HepG2 (cell line): ENCODE measurements at regions not wholly inside any gene's neighbourhood (a gene's known extent, or its start where the extent isn't known, plus 50 kb on each side); places are given as distances from the start of the nearest gene placed in this dataset.
"Not testable (repeated sequence)": the region's sequence is repeated elsewhere in the genome, so short reads cannot be mapped to it uniquely, and the experiment has no call there.

Experiments
- ATAC-seq: fragments of 200-7000 bp; cut with Tn5 transposase; 3 replicates; pipeline ENCODE4 v1.9.1; 2020; ENCODE audit warnings: mild to moderate bottlenecking, moderate library complexity
- BruUV-seq: library from RNA; stranded (reverse); fragments of 400-500 nt; replicated peaks from 2 replicates; lab custom pipeline; 2021; lab: Mats Ljungman, UMichigan
- CTCF ChIA-PET: fragments of 300-600 bp; formaldehyde crosslinking; extraction: SDS; loops from one replicate; lab custom pipeline; 2021; ENCODE audit warnings: low total read pairs, inconsistent platforms, low intra/inter-chr PET ratio; lab: Yijun Ruan, JAX
- POLR2A ChIA-PET: fragments of 350-600 bp; sonication (Branson Sonifier 250); formaldehyde crosslinking; loops from one replicate; lab custom pipeline; 2020; ENCODE audit warnings: antibody characterized with exemption, inconsistent platforms; lab: Yijun Ruan, JAX
- DNase-seq: peaks from one replicate; pipeline ENCODE4 v3.0.0-alpha.2; 2015; ENCODE audit warnings: low spot score
- FAIRE-seq: peaks from 3 replicates; lab custom pipeline; 2011; peaks lifted over from hg19 to GRCh38; lab: Jason Lieb, UNC
- H2AFZ ChIP-seq: one replicate; pipeline ENCODE4 v1.6.1; 2011; ENCODE audit warnings: low read length, inconsistent platforms
- H3K27ac ChIP-seq: fragments of 300-600 bp; 3 replicates; pipeline ENCODE4 v1.8.0; 2011; ENCODE audit warnings: mixed run types, mild to moderate bottlenecking, mixed read lengths, low read length, inconsistent platforms; ENCODE audit not compliant: insufficient read depth; ENCODE audit errors: extremely low read length
- H3K27me3 ChIP-seq, 2 experiments: fragments of 200-600 bp in 1 of 2; 2 replicates in 1 of 2; 3 replicates in 1 of 2; pipeline versions ENCODE4 v1.6.0 to v1.8.0; 2011; ENCODE audit warnings: low read length in 2 of 2, mild to moderate bottlenecking in 2 of 2, moderate library complexity in 2 of 2, inconsistent platforms in 1 of 2; ENCODE audit not compliant: insufficient read depth in 2 of 2, control insufficient read depth in 1 of 2
- H3K36me3 ChIP-seq, 2 experiments: fragments of 200-600 bp in 1 of 2; replicated peaks in 1 of 2; 2 replicates in 1 of 2; 3 replicates in 1 of 2; pipeline versions ENCODE4 v1.5.1 to v1.8.0; 2011; ENCODE audit warnings: low read length in 2 of 2, inconsistent platforms in 1 of 2; ENCODE audit not compliant: insufficient read depth in 2 of 2, control insufficient read depth in 1 of 2
- H3K4me1 ChIP-seq: 2 replicates; pipeline ENCODE4 v1.5.1; 2012; ENCODE audit warnings: low read length, inconsistent platforms; ENCODE audit not compliant: insufficient read depth
- H3K4me2 ChIP-seq: 2 replicates; pipeline ENCODE4 v1.6.0; 2011; ENCODE audit warnings: low read depth, low read length, inconsistent platforms
- H3K4me3 ChIP-seq, 3 experiments: fragments of 200-600 bp in 1 of 3; sonication (generic), shearing (Covaris generic) in 1 of 3; replicated peaks in 1 of 3; 2 replicates each; pipeline ENCODE4 v1.5.1; 2011 to 2016; ENCODE audit warnings: low read length in 3 of 3, inconsistent platforms in 2 of 3, low read depth in 2 of 3, mild to moderate bottlenecking in 2 of 3, control low read depth in 1 of 3, mixed read lengths in 1 of 3; ENCODE audit not compliant: insufficient read depth in 1 of 3
- H3K79me2 ChIP-seq: one replicate; pipeline ENCODE4 v1.6.1; 2011; ENCODE audit warnings: low read length, inconsistent platforms; ENCODE audit not compliant: insufficient read depth
- H3K9ac ChIP-seq: 2 replicates; pipeline ENCODE4 v1.6.0; 2011; ENCODE audit warnings: mild to moderate bottlenecking, low read depth, low read length, inconsistent platforms; ENCODE audit not compliant: insufficient read depth
- H3K9me3 ChIP-seq: 2 replicates; pipeline ENCODE4 v1.5.1; 2012; ENCODE audit warnings: mild to moderate bottlenecking, low read length
- H4K20me1 ChIP-seq: 2 replicates; pipeline ENCODE4 v1.6.0; 2011; ENCODE audit warnings: inconsistent platforms, mild to moderate bottlenecking, low read length, moderate library complexity; ENCODE audit not compliant: insufficient read depth
- CBX2 ChIP-seq, 2 experiments: fragments of 200-600 bp in 1 of 2; sonication (generic); formaldehyde crosslinking in 1 of 2; IDR thresholded peaks; 2 replicates each; pipeline versions ENCODE4 v1.7.0 to v1.8.1; 2018 to 2022; ENCODE audit warnings: low read depth in 2 of 2, low read length in 1 of 2, mild to moderate bottlenecking in 1 of 2, missing genetic modification reagents in 1 of 2
- HDAC6 ChIP-seq: fragments of 200-600 bp; sonication (generic); IDR thresholded peaks from 2 replicates; pipeline ENCODE4 v1.7.0; 2017; ENCODE audit warnings: mild to moderate bottlenecking, antibody characterized with exemption, low read length, low read depth
- TBX3 ChIP-seq: fragments of 450-650 bp; IDR thresholded peaks from 2 replicates; pipeline ENCODE4 v1.6.1; 2017; ENCODE audit warnings: antibody characterized with exemption, mild to moderate bottlenecking, inconsistent platforms, borderline replicate concordance
- TEF ChIP-seq: sonication (generic); formaldehyde crosslinking; IDR thresholded peaks from 2 replicates; pipeline ENCODE4 v1.5.0; 2020; ENCODE audit warnings: missing genetic modification reagents
- ZNF160 ChIP-seq: sonication (generic); formaldehyde crosslinking; IDR thresholded peaks from 2 replicates; pipeline ENCODE4 v1.8.0; 2022; ENCODE audit warnings: mild to moderate bottlenecking, inconsistent platforms, missing genetic modification reagents
- ZNF251 ChIP-seq: sonication (generic); formaldehyde crosslinking; IDR thresholded peaks from 2 replicates; pipeline ENCODE4 v1.9.0; 2021; ENCODE audit warnings: mild to moderate bottlenecking, missing genetic modification reagents
- ZNF292 ChIP-seq: sonication (generic); formaldehyde crosslinking; IDR thresholded peaks from 2 replicates; pipeline ENCODE4 v1.8.1; 2022; ENCODE audit warnings: mild to moderate bottlenecking, low read depth, missing genetic modification reagents, borderline replicate concordance
- ZNF382 ChIP-seq: sonication (generic); formaldehyde crosslinking; IDR thresholded peaks from 2 replicates; pipeline ENCODE4 v1.5.0; 2020; ENCODE audit warnings: missing genetic modification reagents, mild to moderate bottlenecking, borderline replicate concordance
- ZNF564 ChIP-seq: sonication (generic); formaldehyde crosslinking; IDR thresholded peaks from 2 replicates; pipeline ENCODE4 v1.8.1; 2023; ENCODE audit warnings: mild to moderate bottlenecking, missing genetic modification reagents
- WGBS: methylation state at CpG from one replicate; pipeline ENCODE4 v1.1.6; 2017; ENCODE audit warnings: low lambda C conversion rate; 5-methylcytosine and 5-hydroxymethylcytosine counted together
- in situ Hi-C: cut with HindIII; loops from 2 replicates; pipeline ENCODE4 v1.10.0; 2017; ENCODE audit warnings: low pct_unique_long_range_greater_than_20kb; ENCODE audit not compliant: extremely low pct_ligation_motif_present
- intact Hi-C: fragments of 100-400 bp; cut with micrococcal nuclease; formaldehyde crosslinking; loops from one replicate; pipeline ENCODE4 v1.10.0; 2022; ENCODE audit not compliant: unreplicated experiment

GRCh38 chr7:119623427-119623826 is 649.5 kb upstream of the KCND2 start (continued):
- TF ChIP-seq TEF (CRISPR knock-in tag) (no peak), ZNF292 (CRISPR knock-in tag) (no peak)

- H3K79me2 ChIP-seq, result no peaks in the 10 kb centered on the region
- no peak overlapping the region for H3K4me3 ChIP-seq
- ChIA-PET CTCF (no interaction called here), POLR2A (no interaction called here)
- H3K36me3 ChIP-seq, result no peaks in the 10 kb centered on the region
- in situ Hi-C loops (no loop called here), intact Hi-C loops (no loop called here)
- no peak for ATAC-seq
- no peak for DNase-seq
- H2AFZ ChIP-seq, result no peak overlapping the region
- no peak overlapping the region for H3K9ac ChIP-seq
- WGBS, result 4% methylated on average over 2 of the region's 2 CpGs
- no peak overlapping the region for H3K4me2 ChIP-seq
- no TSS peak for BruUV-seq
- no peaks in the 10 kb centered on the region; the same call in 1 of the 2 replicates for H3K9me3 ChIP-seq
- no peak for FAIRE-seq
- no peak for TF ChIP-seq HDAC6
- no peak for TF ChIP-seq ZNF564
- no peak for TF ChIP-seq ZNF251
- no peak for TF ChIP-seq CBX2 (IDR thresholded peaks at IDR 0.05; ENCODE audit: low read depth, low read length)
- no peak for TF ChIP-seq CBX2 (CRISPR knock-in tag; IDR thresholded peaks at IDR 0.05; ENCODE audit: low read depth)
- no peak for TF ChIP-seq ZNF160 (CRISPR knock-in tag)
- TF ChIP-seq TBX3, result no peak
- no peak for TF ChIP-seq ZNF382 (CRISPR knock-in tag)
- no peak overlapping the region for H3K27ac ChIP-seq
- H3K27me3 ChIP-seq, result no peaks in the 10 kb centered on the region
- H4K20me1 ChIP-seq, result no peaks in the 10 kb centered on the region
- H3K4me1 ChIP-seq, result no peaks in the 10 kb centered on the region
Measured at GRCh38 chr7:119630406-119630969, 642.5 kb upstream of the KCND2 start.

- H3K4me3 ChIP-seq, intact Hi-C loops, BruUV-seq, H3K27ac ChIP-seq, FAIRE-seq, H3K79me2 ChIP-seq, H3K4me1 ChIP-seq, POLR2A ChIA-PET, ATAC-seq, H3K36me3 ChIP-seq, H3K9ac ChIP-seq, H3K9me3 ChIP-seq, H3K4me2 ChIP-seq, DNase-seq, H3K27me3 ChIP-seq, H2AFZ ChIP-seq, H4K20me1 ChIP-seq, CTCF ChIA-PET, in situ Hi-C loops: not testable (repeated sequence)
- WGBS, result 59% methylated on average over 2 of the region's 2 CpGs
Measured at GRCh38 chr7:119633812-119634211, 639.2 kb upstream of the KCND2 start.
